Neural progenitor cell (in vitro differentiated cells): ENCODE measurements at regions not wholly inside any gene's neighbourhood (a gene's known extent, or its start where the extent isn't known, plus 50 kb on each side); places are given as distances from the start of the nearest gene placed in this dataset.

Source experiments
- CTCF ChIP-seq: fragments of 200-600 bp; sonication (generic); IDR thresholded peaks from 2 replicates; pipeline ENCODE4 v1.5.1; 2017; ENCODE audit warnings: antibody characterized with exemption, mild to moderate bottlenecking
- EZH2 ChIP-seq: fragments of 200-600 bp; sonication (generic); IDR thresholded peaks from 2 replicates; pipeline ENCODE4 v1.6.1; 2017; ENCODE audit warnings: antibody characterized with exemption, mild to moderate bottlenecking, moderate library complexity

- TF ChIP-seq CTCF (no peak), EZH2 (no peak)
Measured at GRCh38 chr3:115336836-115337235, 189.7 kb upstream of the ZBTB20 start.
